GM12878 (cell line): ENCODE measurements at regions not wholly inside any gene's neighbourhood (a gene's known extent, or its start where the extent isn't known, plus 50 kb on each side); places are given as distances from the start of the nearest gene placed in this dataset.

ENCODE experiments used
- ATAC-seq: fragments of 200-7000 bp; cut with Tn5 transposase; 3 replicates; pipeline ENCODE4 v1.9.1; 2020; ENCODE audit warnings: mild to moderate bottlenecking, moderate library complexity
- BruUV-seq: library from RNA; stranded (reverse); fragments of 400-500 nt; replicated peaks from 2 replicates; lab custom pipeline; 2021; lab: Mats Ljungman, UMichigan
- CTCF ChIA-PET: fragments of 300-600 bp; sonication (Branson Sonifier 250); formaldehyde crosslinking; extraction: SDS; loops from one replicate; lab custom pipeline; 2021; ENCODE audit warnings: inconsistent platforms; lab: Yijun Ruan, JAX
- POLR2A ChIA-PET: fragments of 350-600 bp; formaldehyde crosslinking; extraction: SDS; loops from one replicate; lab custom pipeline; 2021; ENCODE audit warnings: inconsistent platforms; lab: Charles Lee
- RAD21 ChIA-PET: fragments of 300-600 bp; sonication (Branson Sonifier 250); formaldehyde crosslinking; loops from one replicate; lab custom pipeline; 2023; ENCODE audit warnings: antibody characterized with exemption; ENCODE audit not compliant: unreplicated experiment; lab: Charles Lee
- SMC1A ChIA-PET: fragments of 300-600 bp; sonication (Branson Sonifier 250); formaldehyde crosslinking; loops from one replicate; lab custom pipeline; 2023; ENCODE audit not compliant: unreplicated experiment, uncharacterized antibody; lab: Charles Lee
- DNase-seq: peaks from one replicate; pipeline ENCODE4 v3.0.0-alpha.2; 2011; ENCODE audit warnings: low read depth, low spot score
- FAIRE-seq: peaks from 3 replicates; lab custom pipeline; 2011; peaks lifted over from hg19 to GRCh38; lab: Jason Lieb, UNC
- H2AFZ ChIP-seq: 2 replicates; pipeline ENCODE4 v1.6.0; 2011; ENCODE audit warnings: low read depth, low read length, control low read depth; ENCODE audit not compliant: control insufficient read depth
- H3K27ac ChIP-seq: 2 replicates; pipeline ENCODE4 v1.5.1; 2011; ENCODE audit warnings: control low read depth; ENCODE audit not compliant: control insufficient read depth, insufficient read depth
- H3K27me3 ChIP-seq, 2 experiments: replicated peaks in 1 of 2; 2 replicates each; pipeline versions ENCODE4 v1.6.0 to v1.6.1; 2011; ENCODE audit warnings: low read length in 1 of 2; ENCODE audit not compliant: control insufficient read depth in 2 of 2, insufficient read depth in 2 of 2
- H3K36me3 ChIP-seq, 2 experiments: 2 replicates each; pipeline ENCODE4 v1.5.1; 2011; ENCODE audit warnings: low read length in 1 of 2; ENCODE audit not compliant: control insufficient read depth in 2 of 2, insufficient read depth in 2 of 2
- H3K4me1 ChIP-seq: 2 replicates; pipeline ENCODE4 v1.6.1; 2011; ENCODE audit warnings: mild to moderate bottlenecking, low read length, moderate library complexity, mixed read lengths; ENCODE audit not compliant: control insufficient read depth, insufficient read depth
- H3K4me2 ChIP-seq: 2 replicates; pipeline ENCODE4 v1.6.0; 2011; ENCODE audit warnings: control low read depth; ENCODE audit not compliant: control insufficient read depth, insufficient read depth
- H3K4me3 ChIP-seq: fragments of 200-600 bp; sonication (generic); 2 replicates; pipeline ENCODE4 v1.5.1; 2016
- H3K79me2 ChIP-seq: 2 replicates; pipeline ENCODE4 v1.6.0; 2011; ENCODE audit warnings: low read length; ENCODE audit not compliant: control insufficient read depth, insufficient read depth
- H3K9ac ChIP-seq: 2 replicates; pipeline ENCODE4 v1.8.0; 2011; ENCODE audit warnings: low read length, control low read depth, mixed read lengths; ENCODE audit not compliant: control insufficient read depth, insufficient read depth
- H3K9me3 ChIP-seq: replicated peaks from 3 replicates; pipeline ENCODE4 v1.5.1; 2011; ENCODE audit warnings: mild to moderate bottlenecking, low read length; ENCODE audit not compliant: control insufficient read depth, insufficient read depth
- H4K20me1 ChIP-seq: 2 replicates; pipeline ENCODE4 v1.6.0; 2011; ENCODE audit not compliant: control insufficient read depth, insufficient read depth
- CEBPB ChIP-seq, 2 experiments: fragments of 150-350 bp in 1 of 2; IDR thresholded peaks; 2 replicates each; pipeline ENCODE4 v1.6.1; 2012 to 2014; ENCODE audit warnings: low read depth in 2 of 2, low read length in 2 of 2, borderline replicate concordance in 1 of 2, inconsistent platforms in 1 of 2
- E2F4 ChIP-seq: IDR thresholded peaks from 2 replicates; pipeline ENCODE4 v1.6.1; 2012; ENCODE audit warnings: low read depth, low read length, improper control_type of control experiment
- ESRRA ChIP-seq: IDR thresholded peaks from 2 replicates; pipeline ENCODE4 v1.6.1; 2012; ENCODE audit warnings: mild to moderate bottlenecking, low read length, improper control_type of control experiment
- FOXK2 ChIP-seq: fragments of 450-650 bp; IDR thresholded peaks from 2 replicates; pipeline ENCODE4 v1.6.1; 2017; ENCODE audit warnings: mild to moderate bottlenecking, moderate library complexity
- IRF4 ChIP-seq: IDR thresholded peaks from 2 replicates; pipeline ENCODE4 v1.6.1; 2011; ENCODE audit warnings: low read depth, low read length
- MEF2B ChIP-seq: fragments of 450-650 bp; IDR thresholded peaks from 2 replicates; pipeline ENCODE4 v1.6.1; 2018; ENCODE audit warnings: mild to moderate bottlenecking, moderate library complexity; ENCODE audit not compliant: partially characterized antibody, poor library complexity, severe bottlenecking
- NR2F1 ChIP-seq: fragments of 450-650 bp; conservative IDR thresholded peaks from 2 replicates; pipeline ENCODE4 v1.6.1; 2017; ENCODE audit warnings: mild to moderate bottlenecking
- PRDM15 ChIP-seq: fragments of 450-650 bp; formaldehyde crosslinking; IDR thresholded peaks from 2 replicates; pipeline ENCODE4 v1.4.0; 2020; ENCODE audit warnings: mild to moderate bottlenecking, moderate library complexity
- SMAD1 ChIP-seq: fragments of 450-650 bp; IDR thresholded peaks from 2 replicates; pipeline ENCODE4 v1.6.1; 2018; ENCODE audit warnings: mild to moderate bottlenecking, low read depth; ENCODE audit not compliant: partially characterized antibody
- SMARCA5 ChIP-seq: fragments of 450-650 bp; IDR thresholded peaks from 2 replicates; pipeline ENCODE4 v1.6.1; 2017; ENCODE audit warnings: mild to moderate bottlenecking
- SREBF1 ChIP-seq: IDR thresholded peaks from 2 replicates; pipeline ENCODE4 v1.6.1; 2012; ENCODE audit warnings: mild to moderate bottlenecking, low read length
- SUZ12 ChIP-seq: fragments of 200-600 bp; sonication (generic); IDR thresholded peaks from one replicate; pipeline ENCODE4 v1.6.1; 2018; ENCODE audit warnings: antibody characterized with exemption, mild to moderate bottlenecking; ENCODE audit not compliant: unreplicated experiment
- TBL1XR1 ChIP-seq: IDR thresholded peaks from 2 replicates; pipeline ENCODE4 v1.6.1; 2012; ENCODE audit warnings: low read depth, low read length, improper control_type of control experiment
- YY1 ChIP-seq: IDR thresholded peaks from 2 replicates; pipeline ENCODE4 v1.6.1; 2011; ENCODE audit warnings: low read depth, mild to moderate bottlenecking, low read length
- ZBTB33 ChIP-seq: fragments of 450-650 bp; IDR thresholded peaks from 2 replicates; pipeline ENCODE4 v1.6.1; 2017; ENCODE audit warnings: mild to moderate bottlenecking
- ZNF274 ChIP-seq: IDR thresholded peaks from one replicate; pipeline ENCODE4 v1.8.0; 2011; ENCODE audit not compliant: insufficient read length, insufficient read depth
- WGBS: methylation state at CpG from one replicate; pipeline ENCODE4 v1.1.6; 2016; ENCODE audit warnings: low lambda C conversion rate; ENCODE audit not compliant: insufficient replicate concordance, insufficient coverage; ENCODE audit errors: missing lambda C conversion rate; 5-methylcytosine and 5-hydroxymethylcytosine counted together
- in situ Hi-C: fragments of 300-500 bp; cut with MboI; formaldehyde crosslinking; loops from 9 replicates; pipeline ENCODE4 v1.14.3; 2018; ENCODE audit warnings: mixed read lengths
- intact Hi-C: fragments of 100-400 bp; cut with micrococcal nuclease; formaldehyde crosslinking; loops from one replicate; pipeline ENCODE4 v1.14.2; 2022; ENCODE audit not compliant: unreplicated experiment

GRCh38 chr2:191522478-191523120 is 155.3 kb upstream of the NABP1 start:
- Histone ChIP-seq H3K4me1 (no peaks in the 10 kb centered on the region), H3K4me3 (no peak overlapping the region), H3K27ac (no peak overlapping the region), H3K4me2 (no peak overlapping the region), H3K9me3 (no peaks in the 10 kb centered on the region), H4K20me1 (no peaks in the 10 kb centered on the region), H3K79me2 (no peaks in the 10 kb centered on the region), H2AFZ (no peak overlapping the region), H3K27me3 (no peaks in the 10 kb centered on the region; a peak in 2 of 4 replicates), H3K36me3 (no peaks in the 10 kb centered on the region), H3K9ac (no peak overlapping the region)
- POLR2A ChIA-PET = no interaction called here
- WGBS = 40% methylated on average over 7 of the region's 7 CpGs
- CTCF ChIA-PET = interaction anchor here (1.2 to 4.1 kb wide), 5 partner anchors 22 to 471 kb away, joined by 3 to 20 read pairs (median 9); no protein-coding TSS in a partner anchor
- intact Hi-C loops = no loop called here
- RAD21 ChIA-PET = interaction anchor here (1.2 to 2.2 kb wide), 2 partner anchors 357 to 365 kb away, joined by 3 to 12 read pairs; no protein-coding TSS in a partner anchor
- no peak for ATAC-seq
- no TSS peak for BruUV-seq
- in situ Hi-C loops = loop anchor here (5.0 to 10.0 kb wide), 2 partner anchors 350 to 468 kb away; no protein-coding TSS in a partner anchor
- SMC1A ChIA-PET = interaction anchor here (1.3 to 1.5 kb wide), 4 partner anchors 358 to 473 kb away, joined by 3 to 13 read pairs (median 8); no protein-coding TSS in a partner anchor
- FAIRE-seq = no peak
- DNase-seq = no peak
- TF ChIP-seq PRDM15 (CRISPR knock-in tag) = no peak
- TF ChIP-seq CEBPB (IDR thresholded peaks at IDR 0.05; ENCODE audit: borderline replicate concordance in 1 of 2, low read depth in 2 of 2, low read length in 2 of 2) = no peak
- TF ChIP-seq IRF4 = no peak
- TF ChIP-seq ZNF274 = no peak
- TF ChIP-seq MEF2B = no peak
- TF ChIP-seq SMAD1 = no peak
- no peak for TF ChIP-seq ESRRA
- no peak for TF ChIP-seq FOXK2
- no peak for TF ChIP-seq SUZ12
- TF ChIP-seq SREBF1 = no peak
- TF ChIP-seq TBL1XR1 = no peak
- no peak for TF ChIP-seq ZBTB33
- TF ChIP-seq E2F4 = no peak
- TF ChIP-seq YY1 = no peak
- TF ChIP-seq NR2F1 = no peak
- no peak for TF ChIP-seq SMARCA5
